ENCODE measurements at regions not wholly inside any gene's neighbourhood (a gene's known extent, or its start where the extent isn't known, plus 50 kb on each side); places are given as distances from the start of the nearest gene placed in this dataset.

DNA sequence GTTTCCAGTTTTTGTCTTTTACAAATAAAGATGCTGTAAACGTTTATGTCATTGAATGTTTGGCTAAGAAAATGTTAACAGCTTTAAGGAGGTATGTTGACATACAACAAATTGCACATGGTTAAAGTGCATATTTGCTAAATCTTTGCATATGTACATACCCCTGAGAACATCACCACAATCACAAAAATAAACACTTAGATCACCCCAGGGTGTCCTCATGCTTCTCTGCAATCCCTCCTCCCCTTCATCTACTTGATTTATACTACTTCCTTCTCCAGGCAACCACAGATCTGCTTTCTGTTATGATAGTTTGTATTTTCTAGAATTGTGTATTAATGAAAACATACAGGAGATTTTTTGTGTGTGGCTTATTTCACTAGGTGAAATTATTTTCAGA, 209.5 kb downstream of the GLRX3 start:
- TF ChIP-seq, protein P1, sequence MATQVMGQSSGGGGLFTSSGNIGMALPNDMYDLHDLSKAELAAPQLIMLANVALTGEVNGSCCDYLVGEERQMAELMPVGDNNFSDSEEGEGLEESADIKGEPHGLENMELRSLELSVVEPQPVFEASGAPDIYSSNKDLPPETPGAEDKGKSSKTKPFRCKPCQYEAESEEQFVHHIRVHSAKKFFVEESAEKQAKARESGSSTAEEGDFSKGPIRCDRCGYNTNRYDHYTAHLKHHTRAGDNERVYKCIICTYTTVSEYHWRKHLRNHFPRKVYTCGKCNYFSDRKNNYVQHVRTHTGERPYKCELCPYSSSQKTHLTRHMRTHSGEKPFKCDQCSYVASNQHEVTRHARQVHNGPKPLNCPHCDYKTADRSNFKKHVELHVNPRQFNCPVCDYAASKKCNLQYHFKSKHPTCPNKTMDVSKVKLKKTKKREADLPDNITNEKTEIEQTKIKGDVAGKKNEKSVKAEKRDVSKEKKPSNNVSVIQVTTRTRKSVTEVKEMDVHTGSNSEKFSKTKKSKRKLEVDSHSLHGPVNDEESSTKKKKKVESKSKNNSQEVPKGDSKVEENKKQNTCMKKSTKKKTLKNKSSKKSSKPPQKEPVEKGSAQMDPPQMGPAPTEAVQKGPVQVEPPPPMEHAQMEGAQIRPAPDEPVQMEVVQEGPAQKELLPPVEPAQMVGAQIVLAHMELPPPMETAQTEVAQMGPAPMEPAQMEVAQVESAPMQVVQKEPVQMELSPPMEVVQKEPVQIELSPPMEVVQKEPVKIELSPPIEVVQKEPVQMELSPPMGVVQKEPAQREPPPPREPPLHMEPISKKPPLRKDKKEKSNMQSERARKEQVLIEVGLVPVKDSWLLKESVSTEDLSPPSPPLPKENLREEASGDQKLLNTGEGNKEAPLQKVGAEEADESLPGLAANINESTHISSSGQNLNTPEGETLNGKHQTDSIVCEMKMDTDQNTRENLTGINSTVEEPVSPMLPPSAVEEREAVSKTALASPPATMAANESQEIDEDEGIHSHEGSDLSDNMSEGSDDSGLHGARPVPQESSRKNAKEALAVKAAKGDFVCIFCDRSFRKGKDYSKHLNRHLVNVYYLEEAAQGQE (IDR thresholded peaks at IDR 0.05; ENCODE audit: insufficient replicate concordance, low read depth), result no peak
- no peak for TF ChIP-seq CTCF (IDR thresholded peaks at IDR 0.05; ENCODE audit: insufficient read depth, low read length)
